IMR-90 (cell line): ENCODE measurements at regions not wholly inside any gene's neighbourhood (a gene's known extent, or its start where the extent isn't known, plus 50 kb on each side); places are given as distances from the start of the nearest gene placed in this dataset.

Experiments
- ATAC-seq: fragments of 200-7000 bp; cut with Tn5 transposase; 2 replicates; pipeline ENCODE4 v1.9.1; 2020; ENCODE audit warnings: low read depth, mild to moderate bottlenecking, moderate library complexity
- BruUV-seq: library from RNA; stranded (reverse); fragments of 400-500 nt; replicated peaks from 2 replicates; lab custom pipeline; 2021; lab: Mats Ljungman, UMichigan
- CTCF ChIA-PET: fragments of 300-600 bp; formaldehyde crosslinking; extraction: SDS; loops from one replicate; lab custom pipeline; 2021; ENCODE audit warnings: antibody characterized with exemption; lab: Yijun Ruan, JAX
- POLR2A ChIA-PET: fragments of 300-600 bp; sonication (Branson Sonifier 250); formaldehyde crosslinking; loops from one replicate; lab custom pipeline; 2022; ENCODE audit warnings: antibody characterized with exemption; ENCODE audit not compliant: unreplicated experiment; lab: Charles Lee
- DNase-seq: peaks from one replicate; pipeline ENCODE4 v3.0.0; 2013
- H2AFZ ChIP-seq: replicated peaks from 2 replicates; pipeline ENCODE3; 2013; ENCODE audit warnings: low read length, mild to moderate bottlenecking; ENCODE audit not compliant: poor library complexity
- H2AK5ac ChIP-seq: 2 replicates; pipeline ENCODE4 v1.6.1; 2013; ENCODE audit warnings: low read depth, low read length, inconsistent platforms
- H2AK9ac ChIP-seq: replicated peaks from 2 replicates; pipeline ENCODE3; 2013; ENCODE audit warnings: mild to moderate bottlenecking, low read depth, low read length, moderate library complexity; ENCODE audit not compliant: poor library complexity
- H2BK120ac ChIP-seq: 2 replicates; pipeline ENCODE4 v1.6.1; 2013; ENCODE audit warnings: low read depth, low read length, inconsistent platforms
- H2BK15ac ChIP-seq: 3 replicates; pipeline ENCODE4 v1.6.1; 2013; ENCODE audit warnings: low read depth, low read length, inconsistent platforms
- H2BK20ac ChIP-seq: 2 replicates; pipeline ENCODE4 v1.6.1; 2013; ENCODE audit warnings: low read depth, mild to moderate bottlenecking, inconsistent platforms, low read length, moderate library complexity
- H2BK5ac ChIP-seq: 2 replicates; pipeline ENCODE4 v1.6.1; 2013; ENCODE audit warnings: mild to moderate bottlenecking, low read depth, low read length, inconsistent platforms; ENCODE audit not compliant: poor library complexity, severe bottlenecking
- H3K14ac ChIP-seq: replicated peaks from 2 replicates; pipeline ENCODE4 v1.6.1; 2013; ENCODE audit warnings: low read depth, low read length, inconsistent platforms
- H3K18ac ChIP-seq: 2 replicates; pipeline ENCODE4 v1.6.1; 2013; ENCODE audit warnings: low read depth, low read length, control low read depth
- H3K23ac ChIP-seq: 2 replicates; pipeline ENCODE4 v1.6.1; 2013; ENCODE audit warnings: low read depth, low read length, inconsistent platforms
- H3K27ac ChIP-seq: 2 replicates; pipeline ENCODE4 v1.5.1; 2013; ENCODE audit warnings: mild to moderate bottlenecking, control low read depth, low read length; ENCODE audit not compliant: insufficient read depth
- H3K27me3 ChIP-seq: 2 replicates; pipeline ENCODE4 v1.6.1; 2013; ENCODE audit warnings: low read length; ENCODE audit not compliant: control insufficient read depth, insufficient read depth
- H3K36me3 ChIP-seq: 2 replicates; pipeline ENCODE4 v1.6.1; 2013; ENCODE audit warnings: low read length, mixed read lengths; ENCODE audit not compliant: control insufficient read depth, insufficient read depth
- H3K4ac ChIP-seq: 2 replicates; pipeline ENCODE4 v1.6.1; 2013; ENCODE audit warnings: low read depth, low read length, inconsistent platforms
- H3K4me1 ChIP-seq: 2 replicates; pipeline ENCODE4 v1.6.1; 2013; ENCODE audit warnings: low read length, mixed read lengths; ENCODE audit not compliant: control insufficient read depth, insufficient read depth
- H3K4me2 ChIP-seq: 2 replicates; pipeline ENCODE4 v1.6.1; 2013; ENCODE audit warnings: low read depth, mild to moderate bottlenecking, control low read depth, low read length, moderate library complexity
- H3K4me3 ChIP-seq: 2 replicates; pipeline ENCODE4 v1.5.1; 2013; ENCODE audit warnings: low read depth, mild to moderate bottlenecking, control low read depth, low read length, moderate library complexity; ENCODE audit not compliant: insufficient read depth
- H3K56ac ChIP-seq: 2 replicates; pipeline ENCODE4 v1.6.1; 2013; ENCODE audit warnings: low read length, inconsistent platforms; ENCODE audit not compliant: insufficient read depth; ENCODE audit errors: extremely low read depth
- H3K79me1 ChIP-seq, 2 experiments: 2 replicates each; pipeline ENCODE4 v1.6.1; 2013; ENCODE audit warnings: low read length in 2 of 2, inconsistent platforms in 1 of 2, low read depth in 1 of 2
- H3K9ac ChIP-seq: 2 replicates; pipeline ENCODE4 v1.6.1; 2013; ENCODE audit warnings: low read depth, low read length, control low read depth
- H3K9me1 ChIP-seq: 2 replicates; pipeline ENCODE4 v1.6.1; 2013; ENCODE audit warnings: low read length, inconsistent platforms; ENCODE audit not compliant: insufficient read depth
- H3K9me3 ChIP-seq: 2 replicates; pipeline ENCODE4 v1.6.1; 2013; ENCODE audit warnings: low read length; ENCODE audit not compliant: control insufficient read depth, insufficient read depth
- H4K20me1 ChIP-seq: 2 replicates; pipeline ENCODE4 v1.6.1; 2013; ENCODE audit warnings: low read length, inconsistent platforms; ENCODE audit not compliant: insufficient read depth
- H4K5ac ChIP-seq: 2 replicates; pipeline ENCODE4 v1.6.1; 2013; ENCODE audit warnings: mild to moderate bottlenecking, low read depth, low read length, control low read depth
- H4K8ac ChIP-seq, 2 experiments: 2 replicates each; pipeline ENCODE4 v1.6.1; 2013; ENCODE audit warnings: low read depth in 2 of 2, low read length in 2 of 2, control low read depth in 1 of 2, inconsistent platforms in 1 of 2
- H4K91ac ChIP-seq: 2 replicates; pipeline ENCODE4 v1.6.1; 2013; ENCODE audit warnings: low read depth, low read length, inconsistent platforms; ENCODE audit not compliant: insufficient read depth
- CEBPB ChIP-seq: IDR thresholded peaks from 2 replicates; pipeline ENCODE4 v1.6.1; 2012; ENCODE audit warnings: low read depth, low read length, improper control_type of control experiment
- FOS ChIP-seq: fragments of 150-350 bp; IDR thresholded peaks from 2 replicates; pipeline ENCODE4 v1.6.1; 2016; ENCODE audit warnings: low read depth, low read length
- MXI1 ChIP-seq: IDR thresholded peaks from 2 replicates; pipeline ENCODE4 v1.6.1; 2012; ENCODE audit warnings: low read depth, mild to moderate bottlenecking, low read length, moderate library complexity, borderline replicate concordance
- NFE2L2 ChIP-seq: fragments of 150-350 bp; IDR thresholded peaks from 2 replicates; pipeline ENCODE4 v1.6.1; 2016; ENCODE audit warnings: low read depth, mild to moderate bottlenecking, low read length
- POLR2A ChIP-seq: IDR thresholded peaks from 2 replicates; pipeline ENCODE4 v1.6.1; 2012; ENCODE audit warnings: mild to moderate bottlenecking, low read depth, low read length
- WGBS, 2 experiments: methylation state at CpG; one replicate each; pipeline versions ENCODE4 v1.1.5 to v1.1.7; 2013; ENCODE audit warnings: missing lambda C conversion rate in 2 of 2; ENCODE audit not compliant: insufficient read length in 1 of 2; ENCODE audit errors: extremely low coverage in 2 of 2; 5-methylcytosine and 5-hydroxymethylcytosine counted together
- dilution Hi-C: fragments of 300-500 bp; cut with HindIII; formaldehyde crosslinking; loops from one replicate; pipeline ENCODE4 v1.14.3; 2018; ENCODE audit warnings: low sequenced_read_pairs; ENCODE audit not compliant: unreplicated experiment
- in situ Hi-C: fragments of 300-500 bp; cut with MboI; formaldehyde crosslinking; loops from 3 replicates; pipeline ENCODE4 v1.14.3; 2019; ENCODE audit warnings: low sequenced_read_pairs, inconsistent platforms, mixed read lengths
- intact Hi-C: fragments of 100-400 bp; cut with micrococcal nuclease; formaldehyde crosslinking; loops from 2 replicates; pipeline ENCODE4 v1.10.0; 2022

GRCh38 chr4:127149086-127149485, 483.7 kb upstream of the INTU start:
- no peak overlapping the region for H2BK15ac ChIP-seq
- dilution Hi-C loops, result no loop called here

More at GRCh38 chr4:127149086-127149485, 483.7 kb upstream of the INTU start:
- Histone ChIP-seq H3K4me1 (peaks cover 2% of the 10 kb centered on the region), H3K56ac (no peak overlapping the region), H4K20me1 (no peaks in the 10 kb centered on the region), H3K36me3 (no peaks in the 10 kb centered on the region), H3K18ac (no peak overlapping the region), H2AFZ (no peak overlapping the region), H3K4me2 (no peak overlapping the region), H4K5ac (no peak overlapping the region; the same call in 1 of the 2 replicates), H4K91ac (no peak overlapping the region), H3K14ac (0 out of 2 replicates have a peak overlapping the region, but pooled peaks have one; percentile 41), H3K27me3 (no peaks in the 10 kb centered on the region), H3K9me3 (no peaks in the 10 kb centered on the region), H4K8ac (0 out of 4 replicates have a peak overlapping the region, but pooled peaks of 1 of the 2 experiments have one; percentile 21), H2AK9ac (no peak overlapping the region), H3K27ac (no peak overlapping the region), H2BK5ac (no peak overlapping the region), H3K4ac (0 out of 2 replicates have a peak overlapping the region, but pooled peaks have one; percentile 46), H3K23ac (no peak overlapping the region), H2BK120ac (no peak overlapping the region), H2AK5ac (no peak overlapping the region), H3K4me3 (no peak overlapping the region), H2BK20ac (no peak overlapping the region), H3K79me1 (no peaks in the 10 kb centered on the region), H3K9ac (no peak overlapping the region), H3K9me1 (no peaks in the 10 kb centered on the region)
- TF ChIP-seq POLR2A (no peak), NFE2L2 (no peak), MXI1 (no peak), FOS (no peak), CEBPB (no peak)
- ChIA-PET POLR2A (no interaction called here), CTCF (no interaction called here)
- intact Hi-C loops (no loop called here), in situ Hi-C loops (no loop called here)
- ATAC-seq (no peak), DNase-seq (no peak)
- no TSS peak for BruUV-seq
- no CpG with 5 or more reads among the region's 3 CpGs for WGBS, 2 experiments
